Daoy (cell line): ENCODE measurements at regions not wholly inside any gene's neighbourhood (a gene's known extent, or its start where the extent isn't known, plus 50 kb on each side); places are given as distances from the start of the nearest gene placed in this dataset.
"Not testable (repeated sequence)": the region's sequence is repeated elsewhere in the genome, so short reads cannot be mapped to it uniquely, and the experiment has no call there.

Experiments used
- DNase-seq: peaks from one replicate; pipeline ENCODE4 v3.0.0-alpha.2; 2015; ENCODE audit warnings: low read depth

GRCh38 chr5:96133341-96134079, 171.9 kb upstream of the ELL2 start:
- no peak for DNase-seq

- no peak for DNase-seq
Observed at GRCh38 chr5:96129276-96129675, 167.6 kb upstream of the ELL2 start.

- no peak for DNase-seq
Observed at GRCh38 chr5:96128204-96128864, 166.7 kb upstream of the ELL2 start.

- DNase-seq: no peak
Observed at GRCh38 chr5:96127538-96127937, 165.9 kb upstream of the ELL2 start.

GRCh38 chr5:96125231-96125891, 163.7 kb upstream of the ELL2 start:
- DNase-seq: no peak

GRCh38 chr5:96124589-96124988, 162.9 kb upstream of the ELL2 start:
- DNase-seq: no peak

- DNase-seq: no peak
Observed at GRCh38 chr5:96123418-96123817, 161.8 kb upstream of the ELL2 start.

GRCh38 chr5:96121364-96121763, 159.7 kb upstream of the ELL2 start:
- DNase-seq: no peak

GRCh38 chr5:96120120-96120519, 158.5 kb upstream of the ELL2 start:
- DNase-seq: no peak

GRCh38 chr5:96117771-96118651, 156.4 kb upstream of the ELL2 start:
- DNase-seq: no peak

GRCh38 chr5:96115147-96115807, 153.6 kb upstream of the ELL2 start:
- DNase-seq: no peak

GRCh38 chr5:96114736-96115135, 153.1 kb upstream of the ELL2 start:
- DNase-seq: peak; percentile 24

- no peak for DNase-seq
Observed at GRCh38 chr5:96113170-96113939, 151.7 kb upstream of the ELL2 start.

- no peak for DNase-seq
Observed at GRCh38 chr5:96112703-96113102, 151.1 kb upstream of the ELL2 start.

- DNase-seq: no peak
Observed at GRCh38 chr5:96112123-96112670, 150.5 kb upstream of the ELL2 start.

GRCh38 chr5:96111080-96111756, 149.6 kb upstream of the ELL2 start:
- no peak for DNase-seq

GRCh38 chr5:96110300-96110699, 148.6 kb upstream of the ELL2 start:
- no peak for DNase-seq

- DNase-seq: not testable (repeated sequence)
Observed at GRCh38 chr5:96108629-96109028, 147.0 kb upstream of the ELL2 start.

- DNase-seq: not testable (repeated sequence)
Observed at GRCh38 chr5:96103829-96104228, 142.2 kb upstream of the ELL2 start.
